Activated CD4-positive, CD25-positive, alpha-beta regulatory T cell (primary cell): ENCODE measurements at regions not wholly inside any gene's neighbourhood (a gene's known extent, or its start where the extent isn't known, plus 50 kb on each side); places are given as distances from the start of the nearest gene placed in this dataset.

Experiments
- DNase-seq, 4 experiments: peaks; one replicate each; lab custom pipeline; 2025; lab: John Stamatoyannopoulos, UW

- DNase-seq, result no peak
Observed at GRCh38 chr3:59339818-59340217, 290.0 kb upstream of the CFAP20DC start.

- no peak for DNase-seq
Observed at GRCh38 chr3:59338934-59339333, 289.1 kb upstream of the CFAP20DC start.

GRCh38 chr3:59335338-59335737 lies 285.5 kb upstream of the CFAP20DC start:
- DNase-seq, result no peak

- no peak for DNase-seq
Observed at GRCh38 chr3:59334585-59334984, 284.8 kb upstream of the CFAP20DC start.

GRCh38 chr3:59327376-59327808 lies 277.6 kb upstream of the CFAP20DC start:
- no peak for DNase-seq

- DNase-seq, result no peak
Observed at GRCh38 chr3:59326246-59327024, 276.6 kb upstream of the CFAP20DC start.

GRCh38 chr3:59321881-59322540 lies 272.2 kb upstream of the CFAP20DC start:
- DNase-seq, result no peak

- no peak for DNase-seq
Observed at GRCh38 chr3:59320080-59320479, 270.3 kb upstream of the CFAP20DC start.

- no peak for DNase-seq
Observed at GRCh38 chr3:59319442-59319841, 269.6 kb upstream of the CFAP20DC start.

- DNase-seq, result no peak
Observed at GRCh38 chr3:59318881-59319280, 269.1 kb upstream of the CFAP20DC start.

GRCh38 chr3:59317386-59317785 lies 267.6 kb upstream of the CFAP20DC start:
- no peak for DNase-seq

- no peak for DNase-seq
Observed at GRCh38 chr3:59316688-59317275, 267.0 kb upstream of the CFAP20DC start.

GRCh38 chr3:59313365-59313764 lies 263.5 kb upstream of the CFAP20DC start:
- DNase-seq, result no peak

- no peak for DNase-seq
Observed at GRCh38 chr3:59311231-59311630, 261.4 kb upstream of the CFAP20DC start.

GRCh38 chr3:59310736-59311135 lies 260.9 kb upstream of the CFAP20DC start:
- DNase-seq, result no peak

- no peak for DNase-seq
Observed at GRCh38 chr3:59308684-59309083, 258.9 kb upstream of the CFAP20DC start.

GRCh38 chr3:59308001-59308400 lies 258.2 kb upstream of the CFAP20DC start:
- DNase-seq, result no peak

GRCh38 chr3:59306436-59306835 lies 256.6 kb upstream of the CFAP20DC start:
- no peak for DNase-seq

- no peak for DNase-seq
Observed at GRCh38 chr3:59304296-59304695, 254.5 kb upstream of the CFAP20DC start.

- DNase-seq, result no peak
Observed at GRCh38 chr3:59303452-59303851, 253.6 kb upstream of the CFAP20DC start.

- DNase-seq, result no peak
Observed at GRCh38 chr3:59302442-59302841, 252.6 kb upstream of the CFAP20DC start.

GRCh38 chr3:59300733-59301132 lies 250.9 kb upstream of the CFAP20DC start:
- DNase-seq, result no peak

GRCh38 chr3:59299561-59299960 lies 249.7 kb upstream of the CFAP20DC start:
- no peak for DNase-seq
